Adipocyte (in vitro differentiated cells): ENCODE measurements at regions not wholly inside any gene's neighbourhood (a gene's known extent, or its start where the extent isn't known, plus 50 kb on each side); places are given as distances from the start of the nearest gene placed in this dataset.

Source experiments
- DNase-seq: peaks from one replicate; pipeline ENCODE4 v3.0.0-alpha.2; 2015; ENCODE audit warnings: low read depth
- H3K27me3 ChIP-seq: replicated peaks from 2 replicates; pipeline ENCODE4 v1.7.0; 2013; ENCODE audit warnings: mild to moderate bottlenecking, low read length, moderate library complexity; ENCODE audit not compliant: control insufficient read depth, insufficient read depth
- H3K36me3 ChIP-seq: 2 replicates; pipeline ENCODE4 v1.7.0; 2013; ENCODE audit warnings: low read length, mild to moderate bottlenecking, moderate library complexity; ENCODE audit not compliant: control insufficient read depth, insufficient read depth, severe bottlenecking
- H3K4me1 ChIP-seq: 2 replicates; pipeline ENCODE4 v1.7.0; 2013; ENCODE audit warnings: mild to moderate bottlenecking, low read length, moderate library complexity; ENCODE audit not compliant: control insufficient read depth, insufficient read depth
- H3K4me3 ChIP-seq: 2 replicates; pipeline ENCODE4 v1.7.0; 2013; ENCODE audit warnings: mild to moderate bottlenecking, low read length, moderate library complexity
- H3K9ac ChIP-seq: 2 replicates; pipeline ENCODE4 v1.7.0; 2013; ENCODE audit warnings: mild to moderate bottlenecking, low read length, moderate library complexity
- H3K9me3 ChIP-seq: 2 replicates; pipeline ENCODE4 v1.7.0; 2013; ENCODE audit warnings: mild to moderate bottlenecking, low read length, moderate library complexity; ENCODE audit not compliant: control insufficient read depth

DNA sequence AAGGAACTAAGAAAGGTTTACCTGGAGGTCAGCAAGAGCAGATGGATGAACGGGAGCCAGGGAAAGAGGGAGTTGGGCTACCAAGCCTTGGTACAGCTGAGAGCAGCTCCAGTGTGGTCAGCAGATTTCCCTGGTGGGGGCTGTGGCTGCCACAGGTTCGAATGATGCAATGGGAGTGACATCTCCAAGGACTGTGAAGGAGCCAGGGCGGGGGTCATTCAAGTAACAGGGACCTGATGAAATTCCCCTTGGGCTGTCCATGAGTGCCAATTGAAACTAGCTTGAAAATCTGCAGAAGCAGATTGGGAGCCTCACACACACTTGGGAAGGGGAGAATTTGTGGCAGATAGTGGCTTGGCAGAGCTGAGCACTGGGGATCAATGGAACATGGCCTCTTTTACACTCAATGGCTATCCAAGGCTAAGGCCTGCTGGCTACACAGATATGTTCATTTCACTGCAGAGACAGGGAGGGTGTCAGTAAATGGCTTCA, 247.0 kb upstream of the ECI2 start:
- no peak for DNase-seq

GRCh38 chr6:4381381-4381780, 246.0 kb upstream of the ECI2 start:
- H3K9ac ChIP-seq = no peak overlapping the region
- H3K9me3 ChIP-seq = peaks cover 32% of the 10 kb centered on the region
- no peaks in the 10 kb centered on the region for H3K36me3 ChIP-seq
- no peaks in the 10 kb centered on the region for H3K4me1 ChIP-seq
- H3K4me3 ChIP-seq = no peak overlapping the region
- no peaks in the 10 kb centered on the region for H3K27me3 ChIP-seq
- DNase-seq = no peak

More for the DNA sequence above, 247.0 kb upstream of the ECI2 start:
- Histone ChIP-seq H3K36me3 (no peaks in the 10 kb centered on the region), H3K27me3 (no peaks in the 10 kb centered on the region), H3K4me1 (no peaks in the 10 kb centered on the region), H3K9me3 (peaks cover 32% of the 10 kb centered on the region), H3K9ac (no peak overlapping the region), H3K4me3 (no peak overlapping the region)

- Histone ChIP-seq H3K36me3 (no peaks in the 10 kb centered on the region), H3K4me3 (no peak overlapping the region), H3K4me1 (no peaks in the 10 kb centered on the region), H3K9ac (no peak overlapping the region), H3K9me3 (peaks cover 32% of the 10 kb centered on the region), H3K27me3 (no peaks in the 10 kb centered on the region)
- DNase-seq = no peak
Observed at GRCh38 chr6:4380881-4381281, 245.5 kb upstream of the ECI2 start.

DNA sequence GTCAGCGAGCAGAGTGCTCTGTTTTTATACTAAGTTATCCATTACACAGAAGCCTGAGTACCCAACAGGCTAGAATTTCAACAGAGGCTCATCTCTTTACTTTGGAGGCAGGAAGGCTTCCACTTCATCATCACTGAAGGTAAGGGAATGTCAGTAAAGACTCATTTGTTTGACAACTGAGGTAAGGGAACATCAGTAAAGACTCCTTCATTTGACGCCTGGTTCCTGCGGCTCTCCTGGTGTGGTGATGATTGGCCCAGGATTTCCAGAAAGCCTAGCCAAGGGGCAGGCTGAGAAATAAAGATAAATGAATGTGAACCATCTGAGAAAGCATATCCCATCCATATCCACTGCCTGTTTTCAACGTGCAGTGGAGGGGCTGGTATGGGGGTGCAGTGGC, 244.6 kb upstream of the ECI2 start:
- H3K9ac ChIP-seq = no peak overlapping the region

GRCh38 chr6:4378319-4378996, 243.1 kb upstream of the ECI2 start:
- no peak for DNase-seq
- H3K4me3 ChIP-seq = no peak overlapping the region
- H3K9ac ChIP-seq = no peak overlapping the region
- no peaks in the 10 kb centered on the region for H3K36me3 ChIP-seq
- no peaks in the 10 kb centered on the region for H3K4me1 ChIP-seq
- H3K9me3 ChIP-seq = peaks cover 9% of the 10 kb centered on the region
- no peaks in the 10 kb centered on the region for H3K27me3 ChIP-seq

More for the DNA sequence above, 244.6 kb upstream of the ECI2 start:
- Histone ChIP-seq H3K27me3 (no peaks in the 10 kb centered on the region), H3K4me1 (no peaks in the 10 kb centered on the region), H3K9me3 (peaks cover 23% of the 10 kb centered on the region), H3K36me3 (no peaks in the 10 kb centered on the region), H3K4me3 (no peak overlapping the region)
- DNase-seq = no peak

DNA sequence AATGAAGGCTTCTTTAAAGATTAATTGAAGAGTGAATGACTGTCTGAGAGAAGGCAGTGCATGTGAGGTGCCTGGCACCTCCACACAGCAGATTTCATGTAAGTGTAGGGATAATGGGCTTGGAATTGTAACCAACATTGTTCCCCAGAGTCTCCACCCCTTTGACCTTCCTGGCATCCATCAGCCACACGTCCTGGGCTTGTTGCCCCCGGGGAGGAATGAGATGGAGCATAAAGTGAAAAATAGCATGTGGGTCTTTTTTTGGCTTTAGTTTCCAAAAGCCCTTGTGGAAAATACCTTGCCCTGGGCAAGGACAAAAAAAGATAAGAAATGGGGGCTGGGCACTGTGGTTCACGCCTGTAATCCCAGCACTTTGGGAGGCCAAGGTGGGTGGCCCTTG, 242.2 kb upstream of the ECI2 start:
- Histone ChIP-seq H3K9ac (no peak overlapping the region), H3K36me3 (no peaks in the 10 kb centered on the region), H3K27me3 (no peaks in the 10 kb centered on the region), H3K4me1 (no peaks in the 10 kb centered on the region), H3K4me3 (no peak overlapping the region), H3K9me3 (peaks cover under 1% of the 10 kb centered on the region)
- DNase-seq = no peak

DNA sequence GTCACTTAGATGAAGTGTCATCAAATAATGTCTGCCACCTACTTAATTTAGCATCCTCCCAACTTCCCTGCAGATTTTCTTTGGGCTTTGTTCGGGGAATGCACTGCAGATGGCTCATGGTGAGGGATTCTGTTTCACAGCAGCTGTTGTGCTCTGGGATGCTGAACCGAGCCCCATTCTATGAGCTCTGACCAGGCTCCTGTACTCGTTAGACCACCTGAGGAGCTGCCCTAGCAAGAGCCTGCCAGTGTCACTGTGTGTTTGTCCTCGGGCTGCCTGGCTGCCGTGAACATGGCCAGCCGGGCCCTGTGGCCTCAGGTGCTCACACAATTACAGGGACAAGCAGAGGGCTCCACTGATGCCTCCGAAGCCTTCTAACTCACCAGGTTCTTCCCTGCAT, 238.8 kb upstream of the ECI2 start:
- no peak overlapping the region for H3K9ac ChIP-seq
- H3K27me3 ChIP-seq = no peaks in the 10 kb centered on the region
- peaks cover 24% of the 10 kb centered on the region for H3K4me1 ChIP-seq
- no peak overlapping the region for H3K4me3 ChIP-seq
- DNase-seq = no peak
- H3K9me3 ChIP-seq = no peaks in the 10 kb centered on the region
- H3K36me3 ChIP-seq = no peaks in the 10 kb centered on the region

GRCh38 chr6:4372866-4373265, 237.5 kb upstream of the ECI2 start:
- H3K4me3 ChIP-seq = no peak overlapping the region
- DNase-seq = no peak
- H3K9me3 ChIP-seq = no peaks in the 10 kb centered on the region
- H3K36me3 ChIP-seq = no peaks in the 10 kb centered on the region
- no peak overlapping the region for H3K9ac ChIP-seq
- H3K27me3 ChIP-seq = no peaks in the 10 kb centered on the region
- H3K4me1 ChIP-seq = peaks cover 29% of the 10 kb centered on the region

GRCh38 chr6:4371207-4371921, 236.0 kb upstream of the ECI2 start:
- no peaks in the 10 kb centered on the region for H3K27me3 ChIP-seq
- no peak overlapping the region for H3K4me3 ChIP-seq
- H3K9me3 ChIP-seq = no peaks in the 10 kb centered on the region
- no peaks in the 10 kb centered on the region for H3K36me3 ChIP-seq
- H3K4me1 ChIP-seq = peaks cover 29% of the 10 kb centered on the region
- no peak for DNase-seq
- H3K9ac ChIP-seq = no peak overlapping the region

GRCh38 chr6:4370066-4370465, 234.7 kb upstream of the ECI2 start:
- H3K4me1 ChIP-seq = peaks cover 29% of the 10 kb centered on the region
- peak overlapping the region; percentile 31 for H3K9ac ChIP-seq
- no peaks in the 10 kb centered on the region for H3K36me3 ChIP-seq
- no peaks in the 10 kb centered on the region for H3K27me3 ChIP-seq
- H3K9me3 ChIP-seq = no peaks in the 10 kb centered on the region
- DNase-seq = peak; percentile 74
- H3K4me3 ChIP-seq = peak overlapping the region; percentile 46

- Histone ChIP-seq H3K9me3 (no peaks in the 10 kb centered on the region), H3K36me3 (no peaks in the 10 kb centered on the region), H3K9ac (peak overlapping the region; percentile 31), H3K27me3 (no peaks in the 10 kb centered on the region), H3K4me3 (peak overlapping the region; percentile 46), H3K4me1 (peaks cover 29% of the 10 kb centered on the region)
- DNase-seq = peak; percentile 33
Observed at GRCh38 chr6:4369616-4370015, 234.2 kb upstream of the ECI2 start.
